A549 (cell line): ENCODE measurements at regions not wholly inside any gene's neighbourhood (a gene's known extent, or its start where the extent isn't known, plus 50 kb on each side); places are given as distances from the start of the nearest gene placed in this dataset.

ENCODE experiments used
- ATAC-seq, 2 experiments: fragments of 200-7000 bp in 1 of 2; fragments of >200 bp in 1 of 2; cut with Nextera tagmentation in 1 of 2; cut with Tn5 transposase in 1 of 2; 3 replicates each; pipeline versions ENCODE4 v1.8.0 to v1.9.1; 2018 to 2020; ENCODE audit warnings: mild to moderate bottlenecking in 1 of 2, moderate library complexity in 1 of 2
- CTCF ChIA-PET: fragments of 300-600 bp; sonication (Branson Sonifier 250); formaldehyde crosslinking; extraction: SDS; loops from one replicate; lab custom pipeline; 2021; ENCODE audit warnings: antibody characterized with exemption, inconsistent platforms; lab: Yijun Ruan, JAX
- POLR2A ChIA-PET: fragments of 350-600 bp; formaldehyde crosslinking; extraction: SDS; loops from one replicate; lab custom pipeline; 2021; ENCODE audit warnings: antibody characterized with exemption, inconsistent platforms; lab: Yijun Ruan, JAX
- DNase-seq, 2 experiments: peaks; one replicate each; pipeline versions ENCODE4 v3.0.0 to v3.0.0-alpha.2; 2011 to 2016; ENCODE audit warnings: low read depth in 1 of 2, low spot score in 1 of 2
- FAIRE-seq: peaks from 2 replicates; lab custom pipeline; 2011; peaks lifted over from hg19 to GRCh38; lab: Jason Lieb, UNC
- H3K27ac ChIP-seq, 2 experiments: fragments of >200 bp; sonication (Bioruptor Twin); formaldehyde crosslinking; 3 replicates each; pipeline ENCODE4 v1.5.1; 2016 to 2017
- H3K4me1 ChIP-seq: fragments of >200 bp; sonication (Bioruptor Twin); formaldehyde crosslinking; 3 replicates; pipeline ENCODE4 v1.6.1; 2016
- H3K4me2 ChIP-seq: fragments of >200 bp; sonication (Bioruptor Twin); formaldehyde crosslinking; 3 replicates; pipeline ENCODE4 v1.6.1; 2016
- H3K4me3 ChIP-seq: fragments of >200 bp; sonication (Bioruptor Twin); formaldehyde crosslinking; 3 replicates; pipeline ENCODE4 v1.5.1; 2016
- H3K9me3 ChIP-seq: fragments of >200 bp; sonication (Bioruptor Twin); formaldehyde crosslinking; 3 replicates; pipeline ENCODE4 v1.6.1; 2016
- ATOH8 ChIP-seq: fragments of 250-450 bp; sonication (Bioruptor Pico); IDR thresholded peaks from 2 replicates; pipeline ENCODE4 v1.5.0; 2020; ENCODE audit warnings: low read depth, mild to moderate bottlenecking, moderate library complexity
- CBX2 ChIP-seq: fragments of 200-600 bp; sonication (generic); IDR thresholded peaks from 2 replicates; pipeline ENCODE4 v1.6.1; 2016; ENCODE audit warnings: low read depth, mild to moderate bottlenecking, borderline replicate concordance
- CHD2 ChIP-seq: fragments of 150-350 bp; IDR thresholded peaks from 2 replicates; pipeline ENCODE4 v1.6.1; 2014; ENCODE audit warnings: low read length; ENCODE audit not compliant: partially characterized antibody
- CTCF ChIP-seq: fragments of >200 bp; sonication (Bioruptor Twin); formaldehyde crosslinking; IDR thresholded peaks from 3 replicates; pipeline ENCODE4 v1.5.1; 2016
- E2F6 ChIP-seq: IDR thresholded peaks from 2 replicates; pipeline ENCODE4 v1.6.1; 2012; ENCODE audit warnings: low read depth, borderline replicate concordance
- EHF ChIP-seq: fragments of 250-450 bp; sonication (Bioruptor Pico); IDR thresholded peaks from 2 replicates; pipeline ENCODE4 v1.5.0; 2020; ENCODE audit warnings: mild to moderate bottlenecking
- EHMT2 ChIP-seq: fragments of 200-600 bp; sonication (generic); IDR thresholded peaks from 2 replicates; pipeline ENCODE4 v1.6.1; 2016; ENCODE audit warnings: antibody characterized with exemption, low read depth, mild to moderate bottlenecking, moderate library complexity
- ELK1 ChIP-seq: fragments of 150-350 bp; IDR thresholded peaks from 2 replicates; pipeline ENCODE4 v1.6.1; 2014; ENCODE audit warnings: low read depth, mild to moderate bottlenecking, low read length
- EP300 ChIP-seq, 2 experiments: fragments of >200 bp; sonication (Bioruptor Twin); formaldehyde crosslinking; IDR thresholded peaks; 2 replicates in 1 of 2; 3 replicates in 1 of 2; pipeline ENCODE4 v1.6.1; 2016 to 2017
- ESRRA ChIP-seq: fragments of 150-350 bp; IDR thresholded peaks from 2 replicates; pipeline ENCODE4 v1.6.1; 2014; ENCODE audit warnings: mild to moderate bottlenecking, low read length, borderline replicate concordance
- FOSB ChIP-seq: fragments of 250-450 bp; sonication (Bioruptor Pico); IDR thresholded peaks from 2 replicates; pipeline ENCODE4 v1.5.0; 2020; ENCODE audit warnings: mild to moderate bottlenecking, moderate library complexity
- FOSL2 ChIP-seq, 2 experiments: fragments of 450-650 bp in 1 of 2; fragments of >200 bp in 1 of 2; sonication (Bioruptor Twin) in 1 of 2; formaldehyde crosslinking; IDR thresholded peaks; 2 replicates each; pipeline versions ENCODE4 v1.5.0 to v1.6.1; 2016 to 2020; ENCODE audit warnings: mild to moderate bottlenecking in 1 of 2, moderate library complexity in 1 of 2
- FOXS1 ChIP-seq: fragments of 250-450 bp; sonication (Bioruptor Pico); IDR thresholded peaks from 2 replicates; pipeline ENCODE4 v1.5.0; 2020; ENCODE audit warnings: mild to moderate bottlenecking, moderate library complexity
- GATA3 ChIP-seq: IDR thresholded peaks from 2 replicates; pipeline ENCODE4 v1.6.1; 2012; ENCODE audit warnings: borderline replicate concordance
- HDAC2 ChIP-seq: fragments of 200-600 bp; sonication (generic); IDR thresholded peaks from 2 replicates; pipeline ENCODE4 v1.6.1; 2016
- HOXB5 ChIP-seq: fragments of 250-450 bp; sonication (Bioruptor Pico); IDR thresholded peaks from 2 replicates; pipeline ENCODE4 v1.5.0; 2020; ENCODE audit warnings: mild to moderate bottlenecking, moderate library complexity
- KDM1A ChIP-seq: fragments of 200-600 bp; sonication (generic); IDR thresholded peaks from 2 replicates; pipeline ENCODE4 v1.6.1; 2016; ENCODE audit warnings: low read depth, mild to moderate bottlenecking
- KDM5A ChIP-seq: fragments of 200-600 bp; sonication (generic); IDR thresholded peaks from 2 replicates; pipeline ENCODE4 v1.6.1; 2016; ENCODE audit warnings: antibody characterized with exemption, mild to moderate bottlenecking
- MAX ChIP-seq: IDR thresholded peaks from 2 replicates; pipeline ENCODE4 v1.6.1; 2012
- MAZ ChIP-seq: fragments of 150-350 bp; IDR thresholded peaks from 2 replicates; pipeline ENCODE4 v1.6.1; 2014; ENCODE audit warnings: antibody characterized with exemption, low read depth, low read length, borderline replicate concordance
- NFE2L2 ChIP-seq: fragments of 150-350 bp; conservative IDR thresholded peaks from 2 replicates; pipeline ENCODE4 v1.6.1; 2014; ENCODE audit warnings: low read length
- NPAS2 ChIP-seq: fragments of 250-450 bp; sonication (Bioruptor Pico); IDR thresholded peaks from 2 replicates; pipeline ENCODE4 v1.8.0; 2022; ENCODE audit warnings: mild to moderate bottlenecking, moderate library complexity, borderline replicate concordance
- NR3C1 ChIP-seq: fragments of >200 bp; sonication (Bioruptor Twin); formaldehyde crosslinking; IDR thresholded peaks from 3 replicates; pipeline ENCODE4 v1.6.1; 2017
- PHF8 ChIP-seq: fragments of 200-600 bp; sonication (generic); IDR thresholded peaks from 2 replicates; pipeline ENCODE4 v1.6.1; 2016; ENCODE audit warnings: low read depth, mild to moderate bottlenecking, antibody characterized with exemption, moderate library complexity, borderline replicate concordance
- POLR2A ChIP-seq: IDR thresholded peaks from 2 replicates; pipeline ENCODE4 v1.6.1; 2012; ENCODE audit warnings: mild to moderate bottlenecking, low read length
- POLR2AphosphoS2 ChIP-seq: conservative IDR thresholded peaks from 2 replicates; pipeline ENCODE4 v1.6.1; 2012; ENCODE audit warnings: low read length, improper control_type of control experiment, inconsistent platforms
- RCOR1 ChIP-seq: fragments of 150-350 bp; IDR thresholded peaks from 2 replicates; pipeline ENCODE4 v1.6.1; 2014; ENCODE audit warnings: antibody characterized with exemption, low read length, low read depth
- REST ChIP-seq: fragments of 200-600 bp; sonication (generic); IDR thresholded peaks from 2 replicates; pipeline ENCODE4 v1.6.1; 2016; ENCODE audit warnings: antibody characterized with exemption, mild to moderate bottlenecking, moderate library complexity
- RFX5 ChIP-seq: fragments of 450-650 bp; IDR thresholded peaks from 2 replicates; pipeline ENCODE4 v1.7.1; 2014; ENCODE audit warnings: antibody characterized with exemption, mild to moderate bottlenecking, moderate library complexity
- RNF2 ChIP-seq: fragments of 200-600 bp; sonication (generic); IDR thresholded peaks from 2 replicates; pipeline ENCODE4 v1.6.1; 2016; ENCODE audit warnings: low read depth, mild to moderate bottlenecking, antibody characterized with exemption, moderate library complexity, borderline replicate concordance
- SMC3 ChIP-seq: fragments of >200 bp; sonication (Bioruptor Twin); formaldehyde crosslinking; IDR thresholded peaks from 3 replicates; pipeline ENCODE4 v1.6.1; 2018; ENCODE audit warnings: inconsistent platforms
- SREBF2 ChIP-seq: fragments of 450-650 bp; IDR thresholded peaks from 2 replicates; pipeline ENCODE4 v1.6.1; 2014; ENCODE audit warnings: mild to moderate bottlenecking, moderate library complexity
- TP53 ChIP-seq: fragments of 250-450 bp; sonication (Bioruptor Pico); IDR thresholded peaks from 2 replicates; pipeline ENCODE4 v1.5.0; 2021; ENCODE audit warnings: mild to moderate bottlenecking, moderate library complexity
- ZFP36 ChIP-seq: fragments of 450-650 bp; IDR thresholded peaks from 2 replicates; pipeline ENCODE4 v1.6.1; 2014; ENCODE audit warnings: borderline replicate concordance; ENCODE audit not compliant: partially characterized antibody
- WGBS: methylation state at CpG from one replicate; pipeline ENCODE4 v1.1.6; 2017; ENCODE audit errors: missing lambda C conversion rate; 5-methylcytosine and 5-hydroxymethylcytosine counted together

GRCh38 chr6:86276056-86276455, 633.4 kb upstream of the SYNCRIP start:
- WGBS, result 0% methylated on average over 2 of the region's 5 CpGs
- Histone ChIP-seq H3K9me3 (no peaks in the 10 kb centered on the region), H3K4me1 (no peaks in the 10 kb centered on the region), H3K4me2 (no peak overlapping the region), H3K4me3 (no peak overlapping the region), H3K27ac (no peak overlapping the region)
- CTCF ChIA-PET, result no interaction called here
- ATAC-seq (no peak), DNase-seq (no peak), FAIRE-seq (no peak)
- no peak for TF ChIP-seq EP300 (IDR thresholded peaks at IDR 0.05)
- no peak for TF ChIP-seq KDM5A
- TF ChIP-seq CBX2, result no peak
- no peak for TF ChIP-seq FOSB (CRISPR knock-in tag)
- no peak for TF ChIP-seq RNF2
- TF ChIP-seq ZFP36, result no peak
- no peak for TF ChIP-seq POLR2A
- TF ChIP-seq TP53 (CRISPR knock-in tag), result no peak
- TF ChIP-seq HDAC2, result no peak
- TF ChIP-seq PHF8, result no peak
- TF ChIP-seq EHF (CRISPR knock-in tag), result no peak
- TF ChIP-seq E2F6, result no peak
- no peak for TF ChIP-seq ATOH8 (CRISPR knock-in tag)
- no peak for TF ChIP-seq HOXB5 (CRISPR knock-in tag)
- TF ChIP-seq RCOR1, result no peak
- no peak for TF ChIP-seq ELK1
- TF ChIP-seq FOSL2 (IDR thresholded peaks at IDR 0.05), result no peak
- no peak for TF ChIP-seq FOSL2 (CRISPR knock-in tag; IDR thresholded peaks at IDR 0.05)
- no peak for TF ChIP-seq SMC3
- no peak for TF ChIP-seq SREBF2
- POLR2A ChIA-PET, result no interaction called here

GRCh38 chr6:86273936-86274335, 631.2 kb upstream of the SYNCRIP start:
- no peak for FAIRE-seq
- 3% methylated on average over 2 of the region's 2 CpGs for WGBS
- DNase-seq, result no peak
- H3K4me3 ChIP-seq, result no peak overlapping the region
- ATAC-seq, result no peak
- no peaks in the 10 kb centered on the region for H3K9me3 ChIP-seq
- H3K27ac ChIP-seq, result no peak overlapping the region
- ChIA-PET POLR2A (no interaction called here), CTCF (no interaction called here)
- H3K4me1 ChIP-seq, result no peaks in the 10 kb centered on the region
- H3K4me2 ChIP-seq, result no peak overlapping the region
- TF ChIP-seq KDM1A, result no peak
- no peak for TF ChIP-seq ZFP36
- TF ChIP-seq RFX5, result no peak
- no peak for TF ChIP-seq GATA3
- TF ChIP-seq FOSB (CRISPR knock-in tag), result no peak
- TF ChIP-seq CHD2, result no peak
- no peak for TF ChIP-seq MAZ
- TF ChIP-seq FOXS1 (CRISPR knock-in tag), result no peak
- no peak for TF ChIP-seq ESRRA
- no peak for TF ChIP-seq EHMT2
- no peak for TF ChIP-seq POLR2AphosphoS2
- no peak for TF ChIP-seq REST
- TF ChIP-seq NPAS2 (CRISPR knock-in tag), result no peak
- no peak for TF ChIP-seq MAX
- no peak for TF ChIP-seq CTCF
- no peak for TF ChIP-seq NR3C1
- TF ChIP-seq NFE2L2, result no peak
